ENCODE measurements at regions not wholly inside any gene's neighbourhood (a gene's known extent, or its start where the extent isn't known, plus 50 kb on each side); places are given as distances from the start of the nearest gene placed in this dataset.

DNA sequence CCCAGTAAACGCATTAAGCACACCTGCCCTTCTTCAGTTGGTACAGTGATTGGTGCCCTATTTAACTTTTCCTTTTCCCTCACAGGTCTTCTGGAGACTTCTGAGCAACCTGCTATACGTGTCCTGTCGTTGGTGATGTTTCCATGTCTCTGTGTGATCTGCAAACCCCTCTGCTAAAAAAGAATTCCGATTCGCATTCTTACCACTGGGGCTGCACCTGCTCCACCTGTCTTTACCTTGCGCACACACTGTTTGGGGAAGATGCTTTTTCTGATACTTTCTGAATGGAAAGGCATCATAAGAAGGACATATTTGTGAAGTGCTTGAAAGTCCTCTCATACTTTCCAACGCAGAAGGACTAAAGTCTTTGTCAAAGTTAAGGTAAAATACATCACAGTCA lies 323.9 kb upstream of the SOX11 start:
- TF ChIP-seq, protein P1, sequence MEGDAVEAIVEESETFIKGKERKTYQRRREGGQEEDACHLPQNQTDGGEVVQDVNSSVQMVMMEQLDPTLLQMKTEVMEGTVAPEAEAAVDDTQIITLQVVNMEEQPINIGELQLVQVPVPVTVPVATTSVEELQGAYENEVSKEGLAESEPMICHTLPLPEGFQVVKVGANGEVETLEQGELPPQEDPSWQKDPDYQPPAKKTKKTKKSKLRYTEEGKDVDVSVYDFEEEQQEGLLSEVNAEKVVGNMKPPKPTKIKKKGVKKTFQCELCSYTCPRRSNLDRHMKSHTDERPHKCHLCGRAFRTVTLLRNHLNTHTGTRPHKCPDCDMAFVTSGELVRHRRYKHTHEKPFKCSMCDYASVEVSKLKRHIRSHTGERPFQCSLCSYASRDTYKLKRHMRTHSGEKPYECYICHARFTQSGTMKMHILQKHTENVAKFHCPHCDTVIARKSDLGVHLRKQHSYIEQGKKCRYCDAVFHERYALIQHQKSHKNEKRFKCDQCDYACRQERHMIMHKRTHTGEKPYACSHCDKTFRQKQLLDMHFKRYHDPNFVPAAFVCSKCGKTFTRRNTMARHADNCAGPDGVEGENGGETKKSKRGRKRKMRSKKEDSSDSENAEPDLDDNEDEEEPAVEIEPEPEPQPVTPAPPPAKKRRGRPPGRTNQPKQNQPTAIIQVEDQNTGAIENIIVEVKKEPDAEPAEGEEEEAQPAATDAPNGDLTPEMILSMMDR (IDR thresholded peaks at IDR 0.05), result no peak
- no peak for TF ChIP-seq ZFX (IDR thresholded peaks at IDR 0.05; ENCODE audit: borderline replicate concordance)
